AG04450 (cell line): ENCODE measurements at regions not wholly inside any gene's neighbourhood (a gene's known extent, or its start where the extent isn't known, plus 50 kb on each side); places are given as distances from the start of the nearest gene placed in this dataset.

Source experiments
- CTCF ChIA-PET: fragments of 300-600, 350-600 bp; formaldehyde crosslinking; extraction: SDS; loops from one replicate; lab custom pipeline; 2022; ENCODE audit warnings: antibody characterized with exemption, inconsistent platforms; lab: Charles Lee
- POLR2A ChIA-PET: fragments of 350-600 bp; formaldehyde crosslinking; extraction: SDS; loops from one replicate; lab custom pipeline; 2021; ENCODE audit warnings: antibody characterized with exemption, inconsistent platforms; lab: Yijun Ruan, JAX
- DNase-seq: peaks from one replicate; pipeline ENCODE4 v3.0.0-alpha.2; 2011; ENCODE audit warnings: low read depth, low spot score
- H3K27ac ChIP-seq: one replicate; pipeline ENCODE4 v1.5.1; 2012; ENCODE audit warnings: low read depth, low read length, control low read depth
- H3K27me3 ChIP-seq: one replicate; pipeline ENCODE4 v1.6.0; 2012; ENCODE audit warnings: low read length; ENCODE audit not compliant: control insufficient read depth, insufficient read depth
- H3K4me3 ChIP-seq: 2 replicates; pipeline ENCODE4 v1.5.1; 2011; ENCODE audit warnings: mild to moderate bottlenecking, low read depth, low read length, control low read depth
- H3K9me3 ChIP-seq: 2 replicates; pipeline ENCODE4 v1.5.1; 2012; ENCODE audit warnings: low read length; ENCODE audit not compliant: control insufficient read depth, insufficient read depth
- TF ChIP-seq, protein P1 (sequence below): IDR thresholded peaks from 2 replicates; pipeline ENCODE4 v1.5.1; 2011; ENCODE audit warnings: low read depth, low read length, control low read depth, inconsistent platforms

DNA sequence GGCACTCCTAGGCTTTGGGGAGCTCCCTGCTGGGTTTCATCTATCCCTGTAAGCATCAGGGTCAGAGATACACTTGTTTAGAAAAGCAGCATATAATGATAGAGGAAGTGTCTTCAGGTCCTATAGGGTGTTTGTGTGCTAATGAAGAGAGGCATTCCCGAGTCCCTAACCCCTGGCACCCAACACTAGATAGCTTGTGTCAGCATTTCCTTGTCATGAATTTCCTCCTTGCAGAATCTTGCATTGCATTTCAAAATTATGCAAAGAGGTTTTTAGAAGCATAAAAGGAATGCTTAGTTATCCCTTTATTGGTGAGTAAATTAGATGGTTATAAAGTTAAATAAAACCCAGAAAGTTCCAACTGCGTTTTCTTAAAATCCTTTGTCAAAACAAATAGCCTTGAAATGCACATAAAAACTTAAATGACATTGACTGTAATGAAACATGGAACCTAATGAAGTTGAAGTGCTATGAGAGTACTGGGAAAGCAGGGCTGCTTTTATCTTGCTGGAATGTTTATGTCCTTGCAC lies 63.7 kb upstream of the LHCGR start:
- no peak for DNase-seq
- Histone ChIP-seq H3K9me3 (no peaks in the 10 kb centered on the region), H3K27me3 (peaks cover 3% of the 10 kb centered on the region), H3K27ac (no peak overlapping the region), H3K4me3 (no peak overlapping the region)
- POLR2A ChIA-PET = no interaction called here
- TF ChIP-seq, protein P1, sequence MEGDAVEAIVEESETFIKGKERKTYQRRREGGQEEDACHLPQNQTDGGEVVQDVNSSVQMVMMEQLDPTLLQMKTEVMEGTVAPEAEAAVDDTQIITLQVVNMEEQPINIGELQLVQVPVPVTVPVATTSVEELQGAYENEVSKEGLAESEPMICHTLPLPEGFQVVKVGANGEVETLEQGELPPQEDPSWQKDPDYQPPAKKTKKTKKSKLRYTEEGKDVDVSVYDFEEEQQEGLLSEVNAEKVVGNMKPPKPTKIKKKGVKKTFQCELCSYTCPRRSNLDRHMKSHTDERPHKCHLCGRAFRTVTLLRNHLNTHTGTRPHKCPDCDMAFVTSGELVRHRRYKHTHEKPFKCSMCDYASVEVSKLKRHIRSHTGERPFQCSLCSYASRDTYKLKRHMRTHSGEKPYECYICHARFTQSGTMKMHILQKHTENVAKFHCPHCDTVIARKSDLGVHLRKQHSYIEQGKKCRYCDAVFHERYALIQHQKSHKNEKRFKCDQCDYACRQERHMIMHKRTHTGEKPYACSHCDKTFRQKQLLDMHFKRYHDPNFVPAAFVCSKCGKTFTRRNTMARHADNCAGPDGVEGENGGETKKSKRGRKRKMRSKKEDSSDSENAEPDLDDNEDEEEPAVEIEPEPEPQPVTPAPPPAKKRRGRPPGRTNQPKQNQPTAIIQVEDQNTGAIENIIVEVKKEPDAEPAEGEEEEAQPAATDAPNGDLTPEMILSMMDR = no peak
- CTCF ChIA-PET = no interaction called here

DNA sequence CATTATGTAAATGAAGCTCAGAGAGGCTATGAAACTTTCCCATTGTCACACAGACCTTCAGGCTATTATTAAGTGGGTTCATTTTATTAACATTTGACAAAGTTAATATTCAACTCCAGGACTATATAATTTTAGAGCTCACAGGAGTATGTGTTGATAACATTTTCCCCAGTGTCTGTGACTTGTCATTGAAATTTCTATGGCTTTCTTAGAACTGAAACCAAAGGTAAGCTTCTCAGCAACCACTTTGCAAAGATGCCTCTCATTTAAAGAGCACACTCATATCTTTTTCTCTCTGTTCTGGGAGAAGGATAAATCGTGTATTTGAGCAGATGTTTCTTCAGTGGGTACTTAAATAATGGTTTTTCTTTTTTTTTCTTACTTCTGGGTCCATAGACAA lies 61.8 kb upstream of the LHCGR start:
- Histone ChIP-seq H3K27me3 (no peaks in the 10 kb centered on the region), H3K27ac (no peak overlapping the region), H3K9me3 (no peaks in the 10 kb centered on the region), H3K4me3 (no peak overlapping the region)
- CTCF ChIA-PET = no interaction called here
- POLR2A ChIA-PET = no interaction called here
- no peak for DNase-seq
- TF ChIP-seq, protein P1 = no peak

DNA sequence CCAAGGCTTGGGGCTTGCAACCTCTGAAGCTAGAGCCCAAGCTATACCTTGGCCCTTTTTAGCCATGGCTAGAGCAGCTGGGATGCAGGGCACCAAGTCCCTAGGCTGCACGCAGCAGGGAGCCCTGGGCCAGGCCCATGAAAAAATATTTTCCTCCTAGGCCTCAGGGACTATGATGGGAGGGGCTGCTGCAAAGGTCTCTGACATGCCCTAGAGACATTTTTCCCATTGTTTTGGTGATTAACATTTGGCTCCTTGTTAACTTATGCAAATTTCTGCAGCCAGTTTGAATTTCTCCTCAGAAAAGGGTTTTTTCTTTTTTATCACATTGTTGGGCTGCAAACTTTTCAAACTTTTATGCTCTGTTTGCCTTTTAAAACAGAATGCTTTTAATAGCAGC lies 56.9 kb upstream of the LHCGR start:
- Histone ChIP-seq H3K27me3 (no peaks in the 10 kb centered on the region), H3K27ac (no peak overlapping the region), H3K9me3 (no peaks in the 10 kb centered on the region), H3K4me3 (no peak overlapping the region)
- ChIA-PET POLR2A (no interaction called here), CTCF (no interaction called here)
- TF ChIP-seq, protein P1 = no peak
- no peak for DNase-seq

DNA sequence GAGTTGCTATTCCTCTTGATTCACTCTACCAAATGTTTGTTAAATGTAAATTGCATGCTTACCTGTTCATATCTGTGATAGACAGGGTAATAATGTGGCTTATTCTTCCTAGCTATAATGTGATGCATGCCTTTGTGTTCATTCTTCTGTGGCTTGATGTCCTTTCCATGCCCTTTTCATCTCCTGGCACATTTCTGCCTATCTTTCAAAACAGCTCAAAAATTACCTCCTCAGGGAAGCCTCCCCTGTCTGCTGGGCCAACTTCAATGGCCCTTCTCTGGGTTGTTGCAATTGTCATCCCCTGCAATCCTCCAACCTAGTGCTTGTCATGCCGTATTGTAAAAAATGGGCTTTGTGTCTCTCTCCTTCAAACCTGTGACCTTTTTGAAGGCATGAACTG lies 52.8 kb upstream of the LHCGR start:
- no peak overlapping the region for H3K4me3 ChIP-seq
- CTCF ChIA-PET = interaction anchor here (0.6 kb wide), 1 partner anchor 29 kb away, joined by 11 read pairs; no protein-coding TSS in a partner anchor

More for the DNA sequence above, 52.8 kb upstream of the LHCGR start:
- no peak overlapping the region for H3K27ac ChIP-seq
- TF ChIP-seq, protein P1 = no peak
- no peaks in the 10 kb centered on the region for H3K27me3 ChIP-seq
- no peak for DNase-seq
- H3K9me3 ChIP-seq = no peaks in the 10 kb centered on the region
- POLR2A ChIA-PET = no interaction called here
